Ishikawa (cell line): ENCODE measurements at regions not wholly inside any gene's neighbourhood (a gene's known extent, or its start where the extent isn't known, plus 50 kb on each side); places are given as distances from the start of the nearest gene placed in this dataset.

Source experiments
- CEBPB ChIP-seq: IDR thresholded peaks from 2 replicates; pipeline ENCODE4 v1.6.1; 2012
- CREB1 ChIP-seq: IDR thresholded peaks from 2 replicates; pipeline ENCODE4 v1.6.1; 2012; ENCODE audit warnings: low read depth
- EGR1 ChIP-seq: IDR thresholded peaks from 2 replicates; pipeline ENCODE4 v1.6.1; 2012
- EP300 ChIP-seq: IDR thresholded peaks from 2 replicates; pipeline ENCODE4 v1.6.1; 2012; ENCODE audit warnings: borderline replicate concordance
- FOXM1 ChIP-seq: IDR thresholded peaks from 2 replicates; pipeline ENCODE4 v1.6.1; 2012; ENCODE audit warnings: low read depth, borderline replicate concordance
- MAX ChIP-seq: IDR thresholded peaks from 2 replicates; pipeline ENCODE4 v1.6.1; 2012
- NFIC ChIP-seq: IDR thresholded peaks from 2 replicates; pipeline ENCODE4 v1.6.1; 2012
- RAD21 ChIP-seq: IDR thresholded peaks from 2 replicates; pipeline ENCODE4 v1.6.1; 2012; ENCODE audit warnings: low read depth
- REST ChIP-seq: IDR thresholded peaks from 2 replicates; pipeline ENCODE4 v1.6.1; 2012; ENCODE audit warnings: low read depth, mild to moderate bottlenecking
- TAF1 ChIP-seq: IDR thresholded peaks from 2 replicates; pipeline ENCODE4 v1.6.1; 2012; ENCODE audit warnings: low read depth, mild to moderate bottlenecking
- TCF12 ChIP-seq: IDR thresholded peaks from 2 replicates; pipeline ENCODE4 v1.6.1; 2012; ENCODE audit warnings: low read depth
- TEAD4 ChIP-seq: IDR thresholded peaks from 2 replicates; pipeline ENCODE4 v1.6.1; 2012
- USF1 ChIP-seq: IDR thresholded peaks from 2 replicates; pipeline ENCODE4 v1.6.1; 2012
- YY1 ChIP-seq: IDR thresholded peaks from 2 replicates; pipeline ENCODE4 v1.6.1; 2012; ENCODE audit warnings: low read depth
- ZBTB7A ChIP-seq: IDR thresholded peaks from 2 replicates; pipeline ENCODE4 v1.6.1; 2012; ENCODE audit warnings: low read depth

GRCh38 chr4:155426953-155427352 is 50.2 kb upstream of the MAP9 start:
- TF ChIP-seq CEBPB (no peak), EGR1 (no peak), CREB1 (no peak), REST (no peak), TEAD4 (peak; percentile 47; the same call in 1 of the 2 replicates), TAF1 (no peak), ZBTB7A (no peak), MAX (no peak), NFIC (no peak), FOXM1 (no peak), YY1 (no peak), RAD21 (no peak), TCF12 (0 out of 2 replicates have a peak, but pooled peaks have one; percentile 41), EP300 (no peak), USF1 (no peak)
